HG03066 (cell line): ENCODE measurements at regions not wholly inside any gene's neighbourhood (a gene's known extent, or its start where the extent isn't known, plus 50 kb on each side); places are given as distances from the start of the nearest gene placed in this dataset.
"Not testable (repeated sequence)": the region's sequence is repeated elsewhere in the genome, so short reads cannot be mapped to it uniquely, and the experiment has no call there.

Source experiments
- ATAC-seq: cut with Tn5 transposase; IDR thresholded peaks from one replicate; pipeline ENCODE4 v1.9.1; 2021; ENCODE audit warnings: low read depth; ENCODE audit not compliant: unreplicated experiment

GRCh38 chr13:91017669-91018053 is 329.8 kb upstream of the MIR17HG start:
- ATAC-seq = peak; percentile 35

- ATAC-seq = no peak
Measured at GRCh38 chr13:91020461-91021034, 326.9 kb upstream of the MIR17HG start.

DNA sequence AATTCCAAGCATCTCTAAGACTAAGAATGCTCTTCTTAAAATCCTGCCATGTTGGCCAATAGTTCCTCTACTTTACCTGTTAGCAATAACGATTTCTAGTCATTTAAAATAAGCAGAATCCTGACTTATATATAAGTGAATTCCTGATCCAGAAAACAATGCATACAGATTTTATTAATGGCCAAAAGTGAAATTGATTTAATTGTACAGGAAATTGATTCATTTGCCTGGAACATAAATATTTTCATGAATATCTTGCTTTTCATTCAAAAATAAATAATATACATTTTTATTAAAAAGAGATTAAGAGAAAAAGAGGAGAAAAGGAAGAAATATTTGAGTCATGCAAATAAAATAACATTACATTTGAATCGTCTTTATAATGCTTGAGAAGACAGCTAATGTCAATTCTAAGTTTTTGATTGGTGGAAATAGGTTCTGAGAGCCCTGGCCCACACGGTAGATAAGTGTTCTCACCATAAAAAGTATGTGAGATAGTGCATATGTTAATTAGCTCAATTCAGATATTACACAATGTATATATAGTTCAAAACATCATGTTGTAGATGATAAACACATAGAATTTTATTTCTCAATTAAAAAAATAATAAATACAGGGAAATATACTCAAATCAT is 323.2 kb upstream of the MIR17HG start:
- ATAC-seq = no peak

GRCh38 chr13:91025442-91025841 is 322.0 kb upstream of the MIR17HG start:
- ATAC-seq = no peak

DNA sequence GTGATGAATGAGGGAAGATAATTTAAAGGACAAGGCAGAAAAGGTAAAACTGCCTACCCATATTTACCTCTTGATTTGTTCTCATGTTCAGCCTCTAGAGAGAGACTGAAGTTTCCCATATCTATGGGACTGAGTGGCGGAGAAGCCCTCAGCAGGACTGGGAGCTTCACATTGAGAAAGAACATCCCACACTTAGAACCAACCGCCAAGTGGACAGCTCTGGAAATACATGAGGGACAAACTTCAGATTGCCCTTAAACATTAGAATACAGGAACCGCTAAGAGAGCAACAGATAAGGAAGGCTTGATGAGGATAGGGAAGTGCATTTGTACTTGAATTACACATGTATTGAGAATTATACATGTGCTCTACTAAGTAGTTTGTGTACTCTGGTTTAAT is 316.0 kb upstream of the MIR17HG start:
- ATAC-seq = no peak

DNA sequence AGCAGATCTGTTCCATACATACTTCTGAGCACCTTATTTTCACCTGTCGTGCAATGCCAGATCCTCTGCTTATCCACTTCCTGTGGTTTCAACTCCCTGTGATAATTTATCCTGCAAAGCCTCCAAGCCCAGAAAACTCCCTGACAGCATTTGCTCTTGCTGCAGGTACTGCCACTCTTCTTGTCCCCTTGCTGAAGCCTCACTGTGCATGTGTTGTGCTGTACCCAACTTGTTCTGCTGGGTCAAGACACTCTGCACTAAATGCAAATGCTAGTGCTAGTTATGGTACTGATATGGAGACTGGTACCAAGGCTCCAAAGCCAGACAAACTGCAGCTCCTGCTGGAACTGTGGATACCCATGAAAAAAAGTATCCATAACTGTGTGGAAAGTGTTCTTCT is 315.4 kb upstream of the MIR17HG start:
- no peak for ATAC-seq

GRCh38 chr13:91036886-91037285 is 310.6 kb upstream of the MIR17HG start:
- ATAC-seq = no peak

DNA sequence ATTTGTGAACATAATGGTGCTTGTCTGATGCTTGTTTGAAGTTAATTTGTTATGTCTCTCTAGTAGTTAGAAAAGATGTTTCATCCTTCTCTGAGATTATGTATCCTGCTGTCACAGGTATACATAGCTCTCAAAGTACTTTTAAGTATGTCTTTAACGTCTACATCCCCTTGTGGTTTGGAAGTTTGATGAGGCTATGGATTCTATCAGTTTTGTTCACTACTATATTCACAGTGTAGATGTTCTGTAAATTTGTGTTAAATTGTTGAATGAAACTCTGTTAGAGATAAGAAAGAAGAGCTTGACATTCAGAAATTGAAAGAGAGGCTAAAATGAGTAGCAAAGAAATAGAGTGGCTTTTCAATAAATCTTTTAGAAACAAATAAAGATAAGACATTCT is 304.6 kb upstream of the MIR17HG start:
- ATAC-seq = no peak

DNA sequence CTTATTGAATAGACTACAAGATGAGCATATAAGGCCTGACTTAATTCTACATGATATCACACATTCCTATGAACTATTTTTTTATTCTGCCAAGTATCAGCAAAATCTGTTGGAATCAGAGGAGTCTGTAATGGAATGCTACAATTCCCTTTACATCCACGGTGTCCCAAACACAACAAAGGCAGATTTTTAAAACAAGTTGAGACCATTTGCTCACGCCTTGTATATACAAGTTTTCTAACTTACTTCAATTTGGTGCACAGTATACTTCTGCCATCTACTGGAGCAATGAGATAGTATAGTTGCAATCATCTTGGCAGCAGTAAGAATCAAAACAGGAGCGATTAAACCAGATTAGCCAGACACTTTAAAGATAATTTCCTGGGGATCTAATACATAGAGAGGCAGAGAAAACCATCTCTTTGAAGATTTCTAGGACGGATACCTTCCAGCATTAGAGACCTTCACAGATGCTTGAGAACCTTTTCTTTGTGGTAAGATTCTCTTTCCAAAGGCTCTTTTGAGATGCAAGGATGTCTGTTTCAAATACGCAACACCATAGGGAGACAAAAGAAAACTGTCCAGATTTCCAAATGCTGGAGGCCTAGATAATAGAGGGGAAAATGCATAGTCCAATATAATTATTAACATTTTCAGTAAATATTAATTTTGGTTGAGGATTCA is 302.0 kb upstream of the MIR17HG start:
- ATAC-seq = no peak

GRCh38 chr13:91046715-91047327 is 300.7 kb upstream of the MIR17HG start:
- ATAC-seq = no peak

- ATAC-seq = no peak
Measured at GRCh38 chr13:91050970-91051369, 296.5 kb upstream of the MIR17HG start.

DNA sequence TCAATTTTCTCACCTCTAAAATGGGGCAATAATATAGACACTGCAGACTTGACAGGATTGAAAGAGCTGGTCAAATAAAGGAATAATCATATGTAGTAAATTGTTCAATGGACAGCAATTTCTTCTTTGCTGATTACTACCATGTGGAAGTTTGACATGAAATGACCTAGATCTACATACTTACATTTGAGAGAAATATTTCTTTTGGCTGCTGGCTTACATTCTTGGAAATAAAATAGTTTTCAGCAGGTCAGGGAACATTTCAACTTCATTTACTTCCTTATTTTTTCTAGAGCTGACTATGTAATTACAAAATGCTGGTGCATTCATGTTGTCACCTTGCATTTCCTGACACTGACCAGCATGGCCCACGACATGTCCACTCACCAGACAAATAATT is 294.6 kb upstream of the MIR17HG start:
- no peak for ATAC-seq

DNA sequence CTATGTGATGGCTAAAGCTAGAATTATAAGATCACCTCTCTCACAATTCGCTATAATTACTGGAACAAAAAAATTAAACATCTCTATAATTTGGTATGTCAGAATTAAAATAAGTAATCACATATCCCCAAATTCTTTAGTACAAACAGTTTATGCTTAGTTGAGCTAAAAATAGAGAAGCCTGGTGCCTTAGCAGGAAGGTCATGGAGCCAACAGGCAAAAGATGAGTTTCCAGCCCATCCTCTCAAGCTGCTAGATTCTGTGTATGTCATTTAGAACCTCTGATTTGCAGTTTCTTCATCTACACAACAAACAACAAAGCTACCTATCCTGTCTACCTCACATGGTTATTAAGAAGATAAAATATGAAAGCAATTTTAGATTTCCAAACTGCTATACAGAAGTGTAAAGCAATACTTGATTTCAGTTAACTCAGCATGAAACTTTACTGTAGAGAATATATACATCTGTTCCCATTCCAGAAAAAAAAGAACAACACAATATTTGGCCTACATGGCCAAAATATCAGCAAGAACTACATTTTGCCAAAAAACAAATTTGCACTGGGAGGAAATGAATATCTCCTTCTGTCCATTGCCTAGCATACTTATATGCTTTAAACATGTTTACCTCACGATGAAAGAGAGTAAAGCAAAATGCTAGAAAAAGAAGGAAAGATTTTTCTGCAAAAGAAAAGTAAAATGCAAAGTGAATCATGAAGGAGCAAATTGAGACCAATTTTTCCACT is 294.0 kb upstream of the MIR17HG start:
- no peak for ATAC-seq

DNA sequence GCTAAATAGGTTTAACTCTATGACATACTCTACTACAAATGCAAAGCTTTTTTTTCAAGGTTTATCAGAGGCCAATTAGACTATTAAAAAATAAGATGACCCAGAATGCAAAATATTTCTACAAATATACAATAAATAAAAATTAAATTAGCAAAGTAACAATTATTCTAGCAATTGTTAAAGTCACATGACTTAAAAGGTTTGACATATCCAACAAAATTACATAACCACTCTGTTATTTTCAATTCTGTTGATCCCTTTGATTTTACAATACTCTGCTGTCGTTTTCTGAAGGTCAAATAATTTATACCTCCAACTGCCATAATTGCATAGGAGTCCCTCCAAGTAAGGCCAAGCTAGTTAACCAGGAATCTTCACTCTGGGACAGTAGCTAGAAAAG is 292.6 kb upstream of the MIR17HG start:
- no peak for ATAC-seq

- ATAC-seq = peak; percentile 77
Measured at GRCh38 chr13:91056746-91057145, 290.7 kb upstream of the MIR17HG start.

DNA sequence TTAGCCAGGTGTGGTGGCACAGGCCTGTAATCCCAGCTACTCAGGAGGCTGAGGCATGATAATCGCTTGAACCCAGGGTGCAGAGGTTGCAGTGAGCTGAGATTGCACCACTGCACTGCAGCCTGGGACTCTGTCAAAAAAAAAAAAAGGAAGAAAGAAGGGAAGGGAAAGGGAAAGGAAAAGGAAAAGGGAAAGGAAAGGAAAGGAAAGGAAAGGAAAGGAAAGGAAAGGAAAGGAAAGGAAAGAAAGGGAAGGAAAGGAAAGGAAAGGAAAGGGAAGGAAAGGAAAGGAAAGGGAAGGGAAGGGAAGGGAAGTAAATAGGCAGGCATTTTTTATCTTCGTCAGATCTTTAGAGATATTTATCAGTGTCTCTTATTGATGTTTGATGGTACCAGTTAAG is 290.0 kb upstream of the MIR17HG start:
- ATAC-seq = not testable (repeated sequence)

DNA sequence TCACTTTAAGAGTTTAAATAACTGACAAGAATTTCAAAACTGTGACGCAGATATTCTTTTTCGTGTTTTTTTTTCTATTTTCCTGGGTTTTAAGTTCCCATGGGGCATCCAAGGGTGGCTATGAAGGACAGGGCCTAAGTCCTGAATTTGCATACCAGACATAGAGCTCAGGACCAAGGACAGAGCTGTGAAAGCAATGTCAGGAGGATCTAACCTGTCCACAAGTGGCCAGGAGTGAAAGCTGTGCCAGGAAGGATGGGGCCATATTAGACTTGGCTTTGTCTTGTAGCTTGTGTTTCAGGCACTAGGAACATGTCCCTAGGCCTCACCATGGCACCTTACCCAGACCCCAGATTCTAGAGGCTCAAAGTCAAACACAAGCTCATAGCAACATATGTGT is 289.4 kb upstream of the MIR17HG start:
- ATAC-seq = no peak

DNA sequence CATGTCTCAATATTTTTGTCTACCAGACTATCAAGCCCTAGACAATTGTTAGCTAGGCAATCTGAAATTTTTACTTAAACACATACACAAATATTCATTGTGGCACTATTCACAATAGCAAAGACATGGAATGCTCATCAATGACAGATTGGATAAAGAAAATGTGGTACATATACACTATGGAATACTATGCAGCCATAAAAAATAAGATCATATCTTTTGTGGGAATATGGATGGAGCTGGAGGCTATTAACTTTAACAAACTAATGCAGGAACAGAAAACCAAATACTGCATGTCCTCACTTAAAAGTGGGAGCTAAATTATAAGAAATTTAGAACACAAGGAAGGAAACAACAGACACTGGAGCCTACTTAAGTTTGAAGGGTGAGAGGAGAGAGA is 288.6 kb upstream of the MIR17HG start:
- ATAC-seq = no peak

- no peak for ATAC-seq
Measured at GRCh38 chr13:91066745-91067144, 280.7 kb upstream of the MIR17HG start.

DNA sequence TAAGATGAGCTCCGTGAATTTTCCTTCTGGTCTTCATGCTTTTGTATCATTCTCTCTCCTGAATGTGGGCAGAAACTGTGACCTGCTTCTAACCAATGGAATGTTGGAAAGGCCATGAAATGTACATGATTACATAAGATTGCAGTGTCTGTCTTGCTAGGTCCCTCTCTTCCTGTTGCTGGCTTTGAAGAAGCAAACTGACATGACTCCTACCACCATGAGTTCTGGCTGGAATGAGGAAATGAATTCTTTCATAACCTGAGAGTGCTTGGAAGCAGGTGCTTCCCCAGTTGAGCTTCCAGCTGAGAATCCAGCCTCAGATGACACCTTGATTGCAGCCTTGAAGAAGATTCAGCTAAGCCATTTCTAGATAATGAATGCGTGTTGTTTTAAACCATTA is 275.0 kb upstream of the MIR17HG start:
- ATAC-seq = no peak

- no peak for ATAC-seq
Measured at GRCh38 chr13:91074091-91074490, 273.4 kb upstream of the MIR17HG start.
